ENCODE measurements at regions not wholly inside any gene's neighbourhood (a gene's known extent, or its start where the extent isn't known, plus 50 kb on each side); places are given as distances from the start of the nearest gene placed in this dataset.

DNA sequence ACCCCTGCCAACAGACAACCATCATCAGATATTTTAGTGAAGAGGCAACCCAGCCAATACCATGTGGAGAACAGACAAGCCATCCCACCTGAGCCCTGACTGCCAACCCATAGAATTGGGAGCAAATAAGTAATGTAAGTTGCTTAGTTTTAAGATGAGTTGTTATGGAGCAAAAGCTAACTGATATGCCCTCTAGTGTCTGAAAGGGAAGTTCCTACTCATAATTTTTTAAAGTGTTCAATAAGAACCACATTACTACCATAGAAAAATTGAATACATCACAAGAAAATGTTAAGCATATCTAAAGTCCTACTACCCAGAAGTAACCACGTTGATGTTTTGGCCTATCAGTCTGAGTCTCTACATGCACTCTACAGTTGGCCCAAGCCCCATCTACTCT lies 50.8 kb upstream of the SLC36A4 start:
- H3K36me3 ChIP-seq (replicated peaks in 1 of 2; ENCODE audit: insufficient read depth in 1 of 2, low read depth in 2 of 2), result no peaks in the 10 kb centered on the region
- ATAC-seq, result no peak
- H3K9me3 ChIP-seq, result no peaks in the 10 kb centered on the region
- H3K4me1 ChIP-seq, result peaks cover 5% of the 10 kb centered on the region
- 8 to 10% methylated on average over 1 of the region's 1 CpG for WGBS, 2 donors
- intact Hi-C loops (cut with DNase I), result no loop called here
- H3K27me3 ChIP-seq, result no peaks in the 10 kb centered on the region
- no peak overlapping the region for H3K27ac ChIP-seq
- DNase-seq, result no peak
- TF ChIP-seq POLR2A (IDR thresholded peaks at IDR 0.05), result no peak
- TF ChIP-seq, protein P1, sequence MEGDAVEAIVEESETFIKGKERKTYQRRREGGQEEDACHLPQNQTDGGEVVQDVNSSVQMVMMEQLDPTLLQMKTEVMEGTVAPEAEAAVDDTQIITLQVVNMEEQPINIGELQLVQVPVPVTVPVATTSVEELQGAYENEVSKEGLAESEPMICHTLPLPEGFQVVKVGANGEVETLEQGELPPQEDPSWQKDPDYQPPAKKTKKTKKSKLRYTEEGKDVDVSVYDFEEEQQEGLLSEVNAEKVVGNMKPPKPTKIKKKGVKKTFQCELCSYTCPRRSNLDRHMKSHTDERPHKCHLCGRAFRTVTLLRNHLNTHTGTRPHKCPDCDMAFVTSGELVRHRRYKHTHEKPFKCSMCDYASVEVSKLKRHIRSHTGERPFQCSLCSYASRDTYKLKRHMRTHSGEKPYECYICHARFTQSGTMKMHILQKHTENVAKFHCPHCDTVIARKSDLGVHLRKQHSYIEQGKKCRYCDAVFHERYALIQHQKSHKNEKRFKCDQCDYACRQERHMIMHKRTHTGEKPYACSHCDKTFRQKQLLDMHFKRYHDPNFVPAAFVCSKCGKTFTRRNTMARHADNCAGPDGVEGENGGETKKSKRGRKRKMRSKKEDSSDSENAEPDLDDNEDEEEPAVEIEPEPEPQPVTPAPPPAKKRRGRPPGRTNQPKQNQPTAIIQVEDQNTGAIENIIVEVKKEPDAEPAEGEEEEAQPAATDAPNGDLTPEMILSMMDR (IDR thresholded peaks at IDR 0.05), result peak in 3 of 7 experiments; percentile 7 to 10 (median 7)
- H3K4me3 ChIP-seq, result no peak overlapping the region

DNA sequence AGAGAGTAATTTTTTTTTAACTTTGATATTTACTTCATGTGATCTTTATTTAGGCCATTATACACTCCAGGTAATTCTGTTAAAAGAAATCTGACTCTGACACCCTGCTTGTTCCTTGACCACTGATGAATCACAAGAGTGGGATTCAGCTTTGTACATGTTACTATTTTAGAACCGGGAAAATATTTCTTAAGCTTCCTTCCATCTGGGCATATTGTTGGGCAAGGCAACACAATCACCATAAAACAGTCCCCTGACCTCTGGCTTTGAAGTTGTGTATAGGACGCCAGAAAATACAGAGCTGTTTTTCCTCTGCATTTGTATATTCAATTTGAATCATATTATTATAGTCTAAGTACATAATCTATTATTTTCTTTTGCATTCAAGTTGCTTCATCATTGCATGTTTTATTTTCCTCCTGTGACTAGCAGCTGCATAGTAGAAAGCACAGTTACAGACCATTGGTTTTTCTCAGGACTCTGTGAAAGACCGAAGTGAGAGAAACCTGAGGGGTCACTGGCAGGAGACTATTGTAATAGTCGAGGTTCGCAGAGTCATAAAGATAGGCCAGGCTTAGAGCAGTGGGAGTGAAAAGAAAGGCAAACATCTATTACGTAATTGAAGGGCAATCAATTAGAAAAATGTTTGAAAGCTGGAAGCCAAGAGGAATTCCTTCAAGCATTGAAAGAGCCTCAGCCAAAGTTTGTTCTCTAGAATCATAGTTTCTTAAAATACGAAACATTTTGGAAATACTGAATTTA lies 51.8 kb upstream of the SLC36A4 start:
- no peak overlapping the region for H3K4me3 ChIP-seq
- no peaks in the 10 kb centered on the region for H3K36me3 ChIP-seq (replicated peaks in 1 of 2; ENCODE audit: insufficient read depth in 1 of 2, low read depth in 2 of 2)
- TF ChIP-seq, protein P1 (IDR thresholded peaks at IDR 0.05), result no peak
- no peak for TF ChIP-seq POLR2A (IDR thresholded peaks at IDR 0.05)
- WGBS, 2 donors, result 28 to 33% methylated on average over 7 of the region's 7 CpGs
- DNase-seq (no peak), ATAC-seq (peak; percentile 48)
- intact Hi-C loops (cut with DNase I), result no loop called here
- peaks cover 5% of the 10 kb centered on the region for H3K4me1 ChIP-seq
- H3K27ac ChIP-seq, result no peak overlapping the region
- no peaks in the 10 kb centered on the region for H3K9me3 ChIP-seq
- H3K27me3 ChIP-seq, result no peaks in the 10 kb centered on the region

DNA sequence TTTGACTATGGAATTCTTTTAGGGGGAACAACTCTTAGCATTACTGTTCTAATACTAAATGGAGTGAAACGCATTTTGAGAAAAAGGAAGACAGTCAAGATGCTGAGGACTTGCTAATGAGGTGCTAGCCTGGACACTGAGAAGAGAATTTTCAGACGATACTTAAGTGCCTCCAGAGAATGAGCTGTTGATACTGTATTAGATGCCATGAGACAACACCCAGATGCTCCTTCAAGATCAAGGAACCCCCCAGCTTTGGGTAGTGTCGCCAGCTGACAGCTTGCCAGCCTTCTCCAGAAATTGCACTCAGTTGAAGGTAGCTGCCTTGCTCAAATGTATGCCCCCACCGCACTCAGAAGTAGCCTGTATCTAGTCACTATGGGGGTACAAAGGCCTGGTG lies 52.5 kb upstream of the SLC36A4 start:
- H3K36me3 ChIP-seq (replicated peaks in 1 of 2; ENCODE audit: insufficient read depth in 1 of 2, low read depth in 2 of 2), result no peaks in the 10 kb centered on the region
- H3K27ac ChIP-seq, result no peak overlapping the region
- ATAC-seq (no peak), DNase-seq (no peak)
- 74 to 79% methylated on average over 4 of the region's 4 CpGs for WGBS, 2 donors
- peaks cover 5% of the 10 kb centered on the region for H3K4me1 ChIP-seq
- intact Hi-C loops (cut with DNase I), result no loop called here
- no peaks in the 10 kb centered on the region for H3K9me3 ChIP-seq
- H3K27me3 ChIP-seq, result no peaks in the 10 kb centered on the region
- H3K4me3 ChIP-seq, result no peak overlapping the region
- TF ChIP-seq, protein P1 (IDR thresholded peaks at IDR 0.05), result no peak

DNA sequence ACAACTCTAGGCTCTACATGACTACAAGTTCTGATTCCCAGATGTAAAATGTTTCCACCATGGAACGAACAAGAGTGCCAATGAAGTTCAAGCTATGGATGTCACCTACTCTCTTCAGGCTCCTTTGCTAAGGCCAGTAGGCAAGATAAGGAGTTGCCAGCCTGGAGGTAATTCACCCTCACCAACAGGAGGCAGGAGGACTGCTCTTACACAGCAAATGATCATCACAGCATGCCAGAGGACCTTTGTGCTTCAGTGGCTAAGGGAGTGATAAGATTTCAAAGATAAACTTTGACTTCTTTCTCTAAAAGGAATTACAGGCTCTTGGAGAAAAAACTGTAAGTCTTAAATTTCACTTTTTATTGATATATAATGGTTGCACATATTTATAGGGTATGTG lies 54.1 kb upstream of the SLC36A4 start:
- intact Hi-C loops (cut with DNase I), result no loop called here
- WGBS, 2 donors, result 95 to 100% methylated on average over 1 of the region's 1 CpG

More for the DNA sequence above, 54.1 kb upstream of the SLC36A4 start:
- TF ChIP-seq, protein P1 (IDR thresholded peaks at IDR 0.05), result no peak
- no peak for TF ChIP-seq POLR2A (IDR thresholded peaks at IDR 0.05)
- Histone ChIP-seq H3K27ac (no peak overlapping the region), H3K36me3 (replicated peaks in 1 of 2; ENCODE audit: insufficient read depth in 1 of 2, low read depth in 2 of 2) (no peaks in the 10 kb centered on the region), H3K27me3 (no peaks in the 10 kb centered on the region), H3K4me1 (peaks cover 5% of the 10 kb centered on the region), H3K4me3 (no peak overlapping the region), H3K9me3 (no peaks in the 10 kb centered on the region)
- no peak for ATAC-seq
- no peak for DNase-seq

All from body of pancreas (tissue), 4 donors.